ENCODE measurements at regions not wholly inside any gene's neighbourhood (a gene's known extent, or its start where the extent isn't known, plus 50 kb on each side); places are given as distances from the start of the nearest gene placed in this dataset.

- TF ChIP-seq POLR2A (IDR thresholded peaks at IDR 0.05) (no peak), CTCF (IDR thresholded peaks at IDR 0.05) (no peak)
These were observed 1885.8 kb upstream of the SEL1L start for GRCh38 chr14:83419420-83419819.
